Nucleus accumbens (tissue), 56 donors: ENCODE measurements at regions not wholly inside any gene's neighbourhood (a gene's known extent, or its start where the extent isn't known, plus 50 kb on each side); places are given as distances from the start of the nearest gene placed in this dataset.

Experiments used
- DNase-seq, 56 donors: peaks; one replicate each; lab custom pipeline; 2025; lab: John Stamatoyannopoulos, UW

DNA sequence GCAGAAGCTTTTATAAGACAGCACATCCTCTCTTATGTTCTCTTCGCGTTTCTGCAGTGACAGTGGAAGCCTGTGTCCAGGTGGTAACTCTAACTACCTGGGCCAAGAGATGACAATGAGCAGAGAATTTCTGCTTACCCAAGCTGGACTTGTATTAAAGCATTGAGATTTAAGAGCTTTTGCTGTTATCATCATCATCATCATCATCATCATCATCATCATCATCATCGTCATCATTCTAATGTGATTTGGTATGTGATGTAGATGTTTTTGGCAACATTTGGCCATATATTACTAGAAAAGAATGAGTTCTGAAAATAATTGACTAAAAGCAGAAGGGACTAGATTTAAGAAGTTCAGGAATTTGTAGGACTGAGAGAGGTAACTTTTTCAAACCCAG lies 401.3 kb downstream of the BRINP1 start:
- DNase-seq = no peak

DNA sequence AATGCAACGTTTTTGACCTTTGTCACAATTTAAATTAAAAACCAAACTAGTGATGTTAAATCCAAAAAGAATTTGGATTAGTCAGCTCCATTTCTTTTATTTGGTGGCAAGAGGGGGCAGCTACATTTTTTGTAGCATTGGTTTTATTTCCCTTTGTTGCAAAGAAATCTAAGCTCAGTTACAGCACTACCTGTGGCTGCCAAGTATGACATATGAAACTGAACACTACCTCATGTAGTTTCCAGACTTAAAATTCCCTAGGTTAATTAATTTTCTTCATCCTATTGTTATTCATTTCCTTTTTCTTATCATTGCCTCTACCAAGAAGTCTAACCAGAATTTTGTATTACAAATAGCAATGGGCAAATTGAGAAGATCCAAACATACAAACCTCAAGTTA lies 393.5 kb downstream of the BRINP1 start:
- DNase-seq = no peak

DNA sequence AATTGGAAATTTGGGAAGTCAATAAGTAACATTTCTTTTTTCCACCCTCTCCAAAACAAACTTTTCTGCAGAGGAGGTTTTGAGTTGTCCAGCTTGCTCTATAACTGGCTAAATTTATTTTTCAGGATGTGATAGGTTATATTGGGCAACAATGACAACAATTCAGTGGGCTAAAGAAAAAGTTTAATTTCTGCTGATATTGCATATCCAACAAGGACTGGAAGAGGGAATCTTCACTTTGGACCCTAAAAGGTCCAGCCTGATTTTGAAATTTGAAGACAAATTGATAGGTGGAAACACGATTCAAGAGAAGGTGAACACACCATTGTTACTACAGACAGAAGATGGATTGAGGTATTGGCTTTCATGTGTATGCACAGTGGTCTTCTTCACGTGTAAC lies 393.1 kb downstream of the BRINP1 start:
- DNase-seq = no peak

DNA sequence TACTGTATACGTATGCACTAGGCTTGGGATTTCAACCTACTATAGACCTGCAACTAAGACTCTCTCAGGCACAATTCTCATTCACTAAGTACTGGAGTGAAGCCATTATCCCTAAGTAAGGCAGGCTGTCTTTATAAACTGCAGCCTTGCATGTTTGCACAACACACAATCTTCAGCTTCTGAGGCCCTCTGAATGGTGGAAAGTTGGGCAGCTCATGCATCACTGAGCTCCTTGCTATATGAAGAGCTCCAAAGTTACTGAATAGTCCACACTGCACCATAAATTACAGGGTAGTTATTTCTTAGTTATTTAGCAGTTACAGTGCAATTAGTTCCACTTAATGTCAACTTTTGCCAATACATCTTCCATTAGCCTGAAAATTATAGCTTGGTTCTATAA lies 384.6 kb downstream of the BRINP1 start:
- DNase-seq = no peak

DNA sequence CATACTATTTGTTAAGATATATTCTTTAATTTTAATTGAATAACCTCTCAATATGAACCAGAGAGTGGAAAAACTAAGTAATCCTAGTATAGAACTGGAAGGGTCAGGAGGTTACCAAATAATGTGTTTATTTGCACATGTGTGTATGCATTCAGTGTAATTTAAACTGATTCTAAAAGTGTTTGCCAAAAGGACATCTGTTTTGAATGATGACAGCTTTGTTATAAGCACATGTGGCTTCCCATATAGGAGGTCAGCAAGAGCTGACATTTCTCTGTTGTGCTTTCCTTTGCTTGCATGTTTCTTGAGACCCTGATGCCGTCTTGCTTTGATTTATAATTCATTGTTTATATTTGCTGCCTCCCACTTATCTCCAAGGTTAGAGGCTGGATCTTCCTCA lies 383.4 kb downstream of the BRINP1 start:
- DNase-seq = no peak

DNA sequence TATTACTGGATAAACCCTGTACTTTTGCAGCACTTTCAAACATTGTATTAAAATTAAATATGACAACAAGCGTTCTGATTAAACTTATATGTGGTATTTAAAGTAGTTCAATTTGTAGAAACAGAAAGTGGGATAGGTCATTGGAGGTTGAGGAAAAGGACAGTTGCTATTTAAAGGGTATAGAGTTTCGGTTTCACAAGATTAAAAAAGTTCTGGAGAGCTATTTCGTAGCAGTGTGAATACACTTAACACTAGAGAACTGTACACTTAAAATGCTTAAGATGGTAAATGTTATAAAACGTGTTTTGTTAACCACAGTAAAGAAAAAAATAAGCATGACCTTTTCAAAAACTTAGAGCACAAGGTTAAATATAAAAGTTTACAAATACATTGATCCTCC lies 382.1 kb downstream of the BRINP1 start:
- DNase-seq = no peak

DNA sequence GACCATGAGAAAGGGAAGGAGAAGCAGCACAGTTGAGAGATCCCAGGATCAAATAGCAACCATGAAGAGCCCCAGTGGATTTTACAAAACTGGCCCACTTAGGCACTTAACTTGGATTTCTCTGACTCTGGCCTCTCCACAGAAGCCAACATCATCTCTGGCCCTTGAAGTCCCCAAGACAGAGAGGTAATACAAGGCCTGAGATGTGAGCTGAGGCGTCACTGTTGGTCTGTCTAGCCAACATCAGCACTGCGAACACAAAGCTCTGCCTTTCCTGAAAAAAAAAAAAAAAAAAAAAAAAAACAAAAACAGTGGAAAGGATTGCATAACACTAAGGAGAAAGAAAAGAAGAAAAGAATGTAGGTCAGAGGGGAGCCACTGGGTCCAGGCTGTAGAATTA lies 378.3 kb downstream of the BRINP1 start:
- no peak for DNase-seq

DNA sequence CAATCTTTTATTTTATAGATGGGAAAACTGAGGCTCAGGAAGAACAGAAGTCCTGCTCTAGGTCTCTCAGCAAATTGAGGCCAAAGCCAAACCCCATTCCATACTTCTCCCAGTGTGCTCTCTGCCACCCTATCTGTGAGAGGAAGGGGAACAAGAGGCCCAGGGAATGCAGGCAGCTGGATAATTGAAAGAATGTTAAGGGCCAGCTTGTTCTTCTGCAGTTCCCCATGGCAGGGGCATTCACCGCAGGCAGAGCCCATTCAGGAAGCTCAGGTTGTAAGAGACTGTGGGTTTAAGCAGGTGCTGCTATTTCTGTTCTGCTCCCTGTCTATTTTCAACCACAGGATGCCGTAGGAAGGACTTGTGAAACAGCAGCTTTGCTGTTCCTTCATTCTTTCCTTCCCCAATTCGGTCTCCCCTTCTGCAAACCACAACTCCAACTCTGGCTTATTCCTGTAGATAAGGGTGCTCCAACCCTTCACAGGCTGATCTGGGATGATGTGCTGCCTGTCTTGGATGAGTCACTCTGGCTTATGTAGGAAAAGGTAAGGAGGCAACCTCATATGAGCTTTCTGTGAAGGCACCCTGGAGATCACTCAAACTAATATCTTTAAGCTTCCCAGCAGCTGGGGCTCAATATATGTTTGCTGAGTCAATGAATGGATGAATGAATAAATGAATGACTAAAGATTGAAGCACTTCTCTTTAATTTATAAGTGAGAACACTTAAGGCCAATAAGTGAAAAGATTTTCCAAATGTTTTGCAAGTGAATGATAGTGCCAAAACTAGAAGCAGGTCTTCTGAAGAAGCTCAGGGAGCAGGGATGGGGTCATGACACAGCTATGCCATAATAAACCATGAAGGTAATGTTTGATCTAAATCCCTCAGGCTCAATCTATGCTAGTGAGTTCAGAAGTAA lies 377.6 kb downstream of the BRINP1 start:
- DNase-seq = no peak

DNA sequence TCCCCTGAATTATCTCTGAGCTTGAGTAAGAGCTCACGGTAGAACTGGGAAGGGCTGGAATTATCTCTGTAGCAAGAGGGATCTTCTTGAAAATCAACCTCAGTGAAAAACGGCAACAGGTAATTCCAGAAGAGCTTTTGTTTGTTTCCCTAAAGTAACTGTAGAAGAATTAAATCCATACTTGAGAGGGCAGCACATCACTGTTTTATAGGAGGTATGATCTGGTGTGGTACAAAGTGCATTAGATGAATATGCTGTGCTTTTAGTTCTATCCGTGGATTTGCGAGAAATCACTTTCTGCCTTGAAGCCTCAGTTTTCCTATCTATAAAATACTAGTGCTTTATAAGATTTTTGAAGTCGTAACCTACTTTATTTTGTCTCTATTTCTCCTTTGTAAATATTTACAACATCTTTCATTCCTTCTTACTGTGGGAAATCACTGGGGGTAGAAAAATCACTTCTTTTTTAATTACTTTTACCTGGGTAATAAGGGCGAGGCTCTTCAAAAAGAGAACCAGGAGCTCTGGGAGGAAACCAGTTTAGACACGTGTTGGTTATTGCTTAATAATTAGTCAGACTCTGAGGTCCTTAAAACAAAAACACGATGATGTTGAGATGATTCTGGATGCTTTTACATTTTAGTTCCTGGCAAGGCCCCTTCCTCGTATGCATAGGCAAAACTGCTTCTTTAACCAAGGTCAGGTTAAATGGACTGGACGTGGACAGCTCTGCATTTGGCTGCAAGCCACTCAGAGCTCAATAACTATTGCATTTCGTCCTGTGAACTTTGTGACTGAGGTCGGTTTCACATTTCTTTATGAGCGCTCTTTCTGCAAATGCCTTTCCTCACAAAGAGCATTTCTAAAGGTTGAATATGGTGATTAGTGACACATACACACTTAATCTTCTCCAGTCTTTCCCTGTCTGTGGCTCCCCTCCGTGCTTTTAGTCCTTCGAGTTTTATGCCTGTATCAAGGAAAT lies 376.1 kb downstream of the BRINP1 start:
- DNase-seq = no peak

DNA sequence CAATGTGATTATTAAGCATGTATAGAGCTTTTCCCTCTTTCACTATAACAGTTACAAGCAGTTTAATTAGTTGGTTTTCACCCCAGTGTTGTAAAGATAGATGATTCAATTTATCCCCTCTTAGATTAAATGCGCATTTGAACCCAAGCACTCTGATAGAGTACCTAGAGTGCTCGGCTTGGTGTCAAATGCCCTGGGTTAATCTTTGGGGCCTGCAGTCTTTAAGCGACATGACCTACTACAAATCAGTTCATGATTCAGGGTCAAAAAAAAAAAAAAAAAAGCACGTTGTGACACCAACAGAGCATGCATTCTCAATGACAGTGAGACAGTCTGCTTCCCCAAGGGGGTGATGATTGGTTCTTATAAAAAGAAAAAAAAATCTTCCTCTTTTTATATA lies 375.3 kb downstream of the BRINP1 start:
- no peak for DNase-seq

DNA sequence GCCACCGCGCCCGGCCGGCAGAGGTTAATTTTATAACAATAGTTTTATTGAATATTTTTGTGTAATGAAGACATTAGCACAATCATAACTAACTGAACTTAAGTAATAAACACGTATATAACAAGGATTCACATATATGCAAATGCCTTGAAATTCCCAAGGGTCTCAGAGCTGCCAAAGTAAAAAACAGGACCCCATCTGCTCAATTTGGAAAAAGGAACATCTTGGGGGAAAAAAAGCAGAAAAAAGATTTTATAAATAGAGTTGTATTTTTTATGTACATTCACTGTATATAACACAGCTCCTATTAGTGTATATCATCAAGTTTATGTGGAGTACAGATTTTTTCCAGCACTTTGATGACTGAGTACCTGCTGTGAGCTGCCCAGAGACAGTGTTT lies 366.7 kb downstream of the BRINP1 start:
- DNase-seq = no peak

DNA sequence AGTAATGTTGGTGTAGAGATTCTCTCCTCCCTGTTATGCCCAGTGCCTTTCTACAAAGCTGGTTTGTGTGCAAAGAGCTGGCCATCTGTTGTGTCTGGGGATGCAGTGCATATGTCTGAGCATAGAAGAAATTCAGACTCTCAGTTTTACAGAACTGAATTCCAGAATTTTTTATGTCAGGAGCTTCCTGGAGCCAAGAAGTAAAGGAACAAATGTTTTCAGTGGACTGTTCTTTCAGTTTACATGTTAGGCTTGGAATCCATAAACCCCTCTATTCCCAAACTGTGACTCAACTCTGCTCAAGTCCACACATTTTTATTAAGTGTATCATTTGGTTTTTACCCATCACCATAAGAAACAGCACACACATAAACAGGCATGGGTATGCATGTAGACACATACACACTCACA lies 366.0 kb downstream of the BRINP1 start:
- DNase-seq = no peak

DNA sequence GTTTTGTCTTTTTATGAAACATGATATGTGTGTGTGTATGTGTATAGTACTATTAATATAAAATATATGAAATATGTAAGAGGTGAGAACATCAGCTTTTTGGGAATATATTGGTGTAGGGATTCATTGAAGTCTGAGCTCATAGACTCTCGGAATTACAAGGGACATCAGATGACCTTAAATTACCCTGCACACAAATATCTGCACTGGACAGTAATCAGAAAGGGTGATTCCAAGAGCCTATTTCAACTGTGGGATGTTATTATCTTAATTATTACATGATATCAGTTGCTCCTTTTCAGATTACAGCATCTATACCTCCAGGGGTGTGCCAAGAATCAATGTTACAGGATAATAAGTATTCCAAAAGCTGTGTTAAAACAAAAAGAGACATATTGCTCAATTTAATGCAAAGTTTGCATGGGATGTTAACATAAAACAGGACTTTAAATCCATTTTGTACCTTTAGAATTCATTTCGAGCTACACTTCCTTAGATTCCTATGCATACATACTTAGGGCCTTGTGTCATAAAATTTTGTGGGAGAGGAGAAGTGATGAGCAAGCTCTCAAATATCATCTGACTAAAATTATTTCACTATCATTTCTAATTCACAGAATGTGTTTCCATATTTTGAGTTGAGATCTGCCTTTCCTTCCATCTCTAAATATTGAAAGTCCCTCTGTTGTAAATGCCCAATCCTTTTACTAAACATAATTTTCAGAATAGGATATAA lies 365.2 kb downstream of the BRINP1 start:
- no peak for DNase-seq

DNA sequence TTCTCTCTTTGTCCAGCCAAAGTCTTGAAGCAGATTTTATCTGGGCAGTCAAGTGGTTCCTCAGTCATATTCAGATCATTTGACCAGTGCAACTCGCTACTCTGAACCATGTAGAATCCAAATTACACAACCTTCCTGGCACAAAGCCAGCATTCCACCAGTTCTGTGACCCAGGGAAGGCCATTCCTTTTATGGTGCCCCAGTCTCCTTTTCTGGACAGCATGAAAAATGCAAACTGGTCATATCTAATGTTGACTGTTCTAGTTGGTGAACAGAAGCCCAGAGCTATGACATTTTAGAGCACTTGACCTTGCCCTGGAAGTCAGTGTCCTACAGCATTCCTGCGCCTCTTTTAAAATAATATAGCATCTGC lies 364.6 kb downstream of the BRINP1 start:
- DNase-seq = peak in 2 of 56 donors; percentile 4 to 7

DNA sequence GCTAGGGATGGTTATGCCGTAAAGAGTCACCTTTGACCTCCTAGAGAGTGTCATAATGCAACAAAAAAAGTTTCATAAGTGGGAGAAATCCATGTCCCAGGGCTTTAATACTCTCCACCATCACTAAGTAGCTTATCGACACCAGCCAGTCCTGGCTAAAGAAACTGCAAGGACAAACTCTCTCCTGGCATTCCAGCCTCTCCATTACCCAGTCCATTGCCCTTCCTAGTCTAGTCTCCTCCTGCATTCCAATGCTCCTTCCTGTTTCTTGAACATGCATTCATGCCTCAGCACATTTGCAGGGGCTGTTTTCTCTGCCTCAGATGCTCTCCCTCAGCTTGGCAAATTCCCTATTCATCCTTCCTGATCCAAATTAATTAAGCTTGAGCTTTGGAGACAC lies 364.1 kb downstream of the BRINP1 start:
- no peak for DNase-seq

DNA sequence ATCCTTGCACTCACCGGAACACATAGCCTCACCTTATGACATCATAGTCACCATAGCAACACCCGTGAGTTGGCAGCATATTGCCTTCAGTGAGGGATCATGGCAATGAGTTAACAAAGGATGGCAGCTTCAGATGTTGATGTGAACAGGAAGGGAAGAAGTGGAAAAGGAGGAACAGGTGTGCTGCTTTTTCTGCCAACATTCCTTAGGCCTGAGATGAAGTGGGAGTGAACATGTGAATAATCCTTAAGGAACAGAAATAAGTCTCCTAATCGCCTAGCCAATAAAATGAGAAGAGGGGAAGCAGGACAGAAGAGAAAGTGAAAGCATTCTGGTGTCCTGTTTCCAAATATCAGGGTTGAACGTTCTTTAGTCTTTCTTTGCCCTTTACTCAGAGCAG lies 360.0 kb downstream of the BRINP1 start:
- DNase-seq = peak in 16 of 56 donors; percentile 0 to 56 (median 12)

DNA sequence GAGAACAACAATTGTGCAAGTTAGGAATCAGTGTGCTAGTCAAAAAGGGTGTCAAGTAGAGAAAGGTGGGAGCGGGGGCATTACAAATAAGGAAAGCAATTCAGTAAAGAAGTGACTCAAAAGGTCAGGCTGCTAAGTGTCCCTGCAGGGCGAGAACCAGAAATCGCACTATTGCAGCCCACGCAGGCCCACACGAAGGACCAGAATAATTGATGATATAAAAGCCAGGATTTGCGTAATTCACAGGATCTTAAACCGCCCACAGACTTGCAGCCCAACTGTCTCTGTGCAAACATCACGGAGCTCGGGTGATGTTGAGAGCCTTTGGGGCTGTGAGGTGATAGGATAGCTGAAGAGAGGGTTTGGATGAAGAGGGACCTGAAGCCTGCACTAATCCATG lies 349.0 kb downstream of the BRINP1 start:
- no peak for DNase-seq

DNA sequence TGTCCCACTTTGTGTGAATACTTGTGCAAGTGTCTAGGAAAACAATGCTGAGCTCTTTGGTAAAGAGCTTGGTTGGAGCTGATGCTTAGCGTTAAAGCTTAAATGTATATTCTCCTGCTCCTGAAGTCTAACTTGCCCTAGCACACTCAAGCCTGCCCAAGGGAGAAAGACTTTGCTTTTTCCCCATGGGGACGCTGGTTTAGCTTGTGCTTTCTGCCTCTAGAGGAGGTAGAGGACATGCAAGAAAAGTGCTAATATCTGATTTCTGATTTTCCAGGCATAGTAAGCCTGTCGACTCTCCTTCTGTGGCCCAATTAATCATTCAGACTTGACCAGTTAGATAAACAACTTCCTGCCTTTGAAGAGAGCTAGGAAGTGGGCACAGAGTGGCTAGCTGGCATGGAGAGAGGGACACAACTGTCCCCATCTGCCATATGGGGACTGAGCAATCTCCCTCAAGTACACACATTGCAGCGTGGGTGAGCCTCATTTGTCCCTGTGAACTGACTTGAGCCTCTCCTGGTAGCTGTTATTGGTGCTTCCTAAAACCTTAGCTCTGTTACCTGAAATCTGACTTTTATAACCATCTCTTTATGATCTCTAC lies 348.4 kb downstream of the BRINP1 start:
- no peak for DNase-seq

DNA sequence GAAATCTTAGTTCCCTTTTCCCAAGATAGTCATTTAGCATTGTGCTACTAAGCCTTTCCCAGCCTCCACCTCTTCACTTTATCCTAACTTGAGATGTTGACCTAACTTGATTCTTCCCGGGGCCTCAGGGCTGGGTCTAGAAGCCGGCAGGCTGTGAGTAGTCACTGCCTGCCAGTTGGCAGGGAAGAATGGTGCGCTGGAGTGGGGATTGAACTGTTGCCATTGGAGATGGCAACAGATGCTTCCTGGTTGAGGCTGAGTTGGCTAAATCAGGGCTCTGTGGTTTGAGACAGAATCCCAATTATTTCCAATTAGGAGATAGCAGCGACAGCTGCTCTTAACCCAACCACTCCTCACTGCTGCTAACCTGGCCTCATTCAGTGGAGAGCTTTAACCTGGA lies 343.1 kb downstream of the BRINP1 start:
- DNase-seq = peak in 45 of 56 donors; percentile 1 to 74 (median 24)
